Neural progenitor cell (in vitro differentiated cells): ENCODE measurements at regions not wholly inside any gene's neighbourhood (a gene's known extent, or its start where the extent isn't known, plus 50 kb on each side); places are given as distances from the start of the nearest gene placed in this dataset.

Experiments used
- CTCF ChIP-seq: fragments of 200-600 bp; sonication (generic); IDR thresholded peaks from 2 replicates; pipeline ENCODE4 v1.5.1; 2017; ENCODE audit warnings: antibody characterized with exemption, mild to moderate bottlenecking
- EZH2 ChIP-seq: fragments of 200-600 bp; sonication (generic); IDR thresholded peaks from 2 replicates; pipeline ENCODE4 v1.6.1; 2017; ENCODE audit warnings: antibody characterized with exemption, mild to moderate bottlenecking, moderate library complexity
- EZH2phosphoT487 ChIP-seq: fragments of 200-600 bp; sonication (generic); IDR thresholded peaks from 2 replicates; pipeline ENCODE4 v1.6.1; 2017; ENCODE audit warnings: antibody characterized with exemption

- no peak for TF ChIP-seq CTCF
- no peak for TF ChIP-seq EZH2
- TF ChIP-seq EZH2phosphoT487, result no peak
Observed at GRCh38 chr21:38083535-38083934, 167.3 kb upstream of the KCNJ6 start.
